ENCODE measurements at regions not wholly inside any gene's neighbourhood (a gene's known extent, or its start where the extent isn't known, plus 50 kb on each side); places are given as distances from the start of the nearest gene placed in this dataset.

- DNase-seq (ENCODE audit: low read depth), result no peak
Measured at GRCh38 chrY:7204456-7204855, 292.9 kb upstream of the AMELY start.

- no peak for DNase-seq (ENCODE audit: low read depth)
Measured at GRCh38 chrY:7182591-7182990, 271.0 kb upstream of the AMELY start.

DNA sequence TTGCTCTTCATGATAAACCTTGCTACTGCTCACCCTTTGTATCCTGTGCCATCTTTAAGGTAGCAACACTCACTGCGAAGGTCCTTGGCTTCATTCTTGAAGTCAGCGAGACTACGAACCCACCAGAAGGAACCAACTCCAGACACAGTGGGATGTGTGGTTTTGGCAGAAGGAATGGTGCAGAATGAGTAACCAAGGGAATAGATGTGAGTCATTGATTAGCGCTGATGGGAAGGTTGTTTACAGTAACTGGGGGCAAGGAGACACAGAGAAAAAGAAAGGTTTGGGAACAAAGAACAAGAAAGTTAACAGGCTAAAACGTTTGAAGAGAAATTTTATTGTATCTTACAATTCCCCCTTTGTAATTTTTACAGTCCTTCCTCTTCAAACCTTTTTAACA, 266.1 kb upstream of the AMELY start:
- no peak for DNase-seq (ENCODE audit: low read depth)

- no peak for DNase-seq (ENCODE audit: low read depth)
Measured at GRCh38 chrY:7169475-7169874, 257.9 kb upstream of the AMELY start.

- DNase-seq (ENCODE audit: low read depth), result no peak
Measured at GRCh38 chrY:7141477-7141876, 229.9 kb upstream of the AMELY start.

Data from CMK (cell line).